Mesenchymal stem cell (in vitro differentiated cells and primary cell): ENCODE measurements at regions not wholly inside any gene's neighbourhood (a gene's known extent, or its start where the extent isn't known, plus 50 kb on each side); places are given as distances from the start of the nearest gene placed in this dataset.

ENCODE experiments used
- DNase-seq: peaks from one replicate; pipeline ENCODE4 v3.0.0-alpha.2; 2013
- H2AFZ ChIP-seq: one replicate; pipeline ENCODE4 v1.6.1; 2013; ENCODE audit warnings: low read depth, mild to moderate bottlenecking, control low read depth, inconsistent platforms, low read length, moderate library complexity
- H2AK5ac ChIP-seq: 2 replicates; pipeline ENCODE4 v1.6.1; 2013; ENCODE audit warnings: low read length, moderate library complexity, mild to moderate bottlenecking, inconsistent platforms; ENCODE audit not compliant: severe bottlenecking
- H2BK120ac ChIP-seq: one replicate; pipeline ENCODE4 v1.6.1; 2013; ENCODE audit warnings: low read depth, mild to moderate bottlenecking, inconsistent platforms, low read length, moderate library complexity
- H2BK12ac ChIP-seq, 2 experiments: one replicate each; pipeline ENCODE4 v1.6.1; 2013; ENCODE audit warnings: inconsistent platforms in 2 of 2, low read length in 2 of 2, mild to moderate bottlenecking in 2 of 2, moderate library complexity in 2 of 2, control low read depth in 1 of 2
- H2BK15ac ChIP-seq: one replicate; pipeline ENCODE4 v1.6.1; 2013; ENCODE audit warnings: mild to moderate bottlenecking, low read depth, inconsistent platforms; ENCODE audit not compliant: poor library complexity, severe bottlenecking
- H2BK5ac ChIP-seq: 2 replicates; pipeline ENCODE4 v1.6.1; 2013; ENCODE audit warnings: low read depth, mild to moderate bottlenecking, low read length, control low read depth, inconsistent platforms; ENCODE audit not compliant: poor library complexity, severe bottlenecking
- H3K14ac ChIP-seq, 2 experiments: one replicate each; pipeline ENCODE4 v1.6.1; 2013; ENCODE audit warnings: inconsistent platforms in 2 of 2, low read length in 2 of 2, control low read depth in 1 of 2, mild to moderate bottlenecking in 1 of 2, moderate library complexity in 1 of 2
- H3K18ac ChIP-seq, 2 experiments: one replicate each; pipeline ENCODE4 v1.6.1; 2013; ENCODE audit warnings: inconsistent platforms in 2 of 2, low read length in 2 of 2, control low read depth in 1 of 2, low read depth in 1 of 2, mild to moderate bottlenecking in 1 of 2
- H3K23ac ChIP-seq, 2 experiments: one replicate each; pipeline ENCODE4 v1.6.1; 2013; ENCODE audit warnings: inconsistent platforms in 2 of 2, low read length in 2 of 2, mild to moderate bottlenecking in 2 of 2, moderate library complexity in 2 of 2, control low read depth in 1 of 2
- H3K27ac ChIP-seq: 2 replicates; pipeline ENCODE4 v1.5.1; 2013; ENCODE audit warnings: mild to moderate bottlenecking, moderate library complexity, low read length, control low read depth, inconsistent platforms; ENCODE audit not compliant: poor library complexity, severe bottlenecking
- H3K27me3 ChIP-seq, 2 experiments: 2 replicates each; pipeline versions ENCODE4 v1.6.1 to v1.7.0; 2013; ENCODE audit warnings: low read length in 2 of 2, mild to moderate bottlenecking in 2 of 2, moderate library complexity in 2 of 2, control low read depth in 1 of 2, inconsistent platforms in 1 of 2; ENCODE audit not compliant: control insufficient read depth in 1 of 2, insufficient read depth in 1 of 2
- H3K36me3 ChIP-seq, 2 experiments: 2 replicates each; pipeline versions ENCODE4 v1.6.1 to v1.7.0; 2013; ENCODE audit warnings: low read length in 2 of 2, control low read depth in 1 of 2, inconsistent platforms in 1 of 2, low read depth in 1 of 2, mild to moderate bottlenecking in 1 of 2; ENCODE audit not compliant: insufficient read depth in 2 of 2, control insufficient read depth in 1 of 2
- H3K4ac ChIP-seq, 2 experiments: one replicate each; pipeline ENCODE4 v1.6.1; 2013; ENCODE audit warnings: inconsistent platforms in 2 of 2, low read length in 2 of 2, mild to moderate bottlenecking in 2 of 2, moderate library complexity in 2 of 2, control low read depth in 1 of 2, low read depth in 1 of 2
- H3K4me1 ChIP-seq: 2 replicates; pipeline ENCODE4 v1.6.1; 2013; ENCODE audit warnings: low read depth, low read length, control low read depth; ENCODE audit not compliant: control insufficient read depth, insufficient read depth
- H3K4me2 ChIP-seq: 2 replicates; pipeline ENCODE4 v1.6.1; 2013; ENCODE audit warnings: low read length, mild to moderate bottlenecking, inconsistent platforms; ENCODE audit not compliant: poor library complexity, severe bottlenecking
- H3K4me3 ChIP-seq, 2 experiments: 2 replicates each; pipeline versions ENCODE4 v1.5.1 to v1.7.0; 2013; ENCODE audit warnings: low read length in 2 of 2, mild to moderate bottlenecking in 2 of 2, control low read depth in 1 of 2, low read depth in 1 of 2; ENCODE audit not compliant: insufficient read depth in 1 of 2
- H3K79me1 ChIP-seq: replicated peaks from 2 replicates; pipeline ENCODE4 v1.6.1; 2013; ENCODE audit warnings: mild to moderate bottlenecking, control low read depth, low read length, inconsistent platforms; ENCODE audit not compliant: poor library complexity, severe bottlenecking
- H3K9ac ChIP-seq: 2 replicates; pipeline ENCODE4 v1.7.0; 2013; ENCODE audit warnings: mild to moderate bottlenecking, low read length, moderate library complexity
- H3K9me3 ChIP-seq: 2 replicates; pipeline ENCODE4 v1.7.0; 2013; ENCODE audit warnings: mild to moderate bottlenecking, low read length; ENCODE audit not compliant: control insufficient read depth
- H4K8ac ChIP-seq: one replicate; pipeline ENCODE4 v1.6.1; 2013; ENCODE audit warnings: inconsistent platforms, mild to moderate bottlenecking, low read length, moderate library complexity
- H4K91ac ChIP-seq: one replicate; pipeline ENCODE4 v1.6.1; 2013; ENCODE audit warnings: mild to moderate bottlenecking, low read length, inconsistent platforms
- WGBS: methylation state at CpG from one replicate; pipeline ENCODE4 v1.1.7; 2013; ENCODE audit warnings: mixed read lengths; 5-methylcytosine and 5-hydroxymethylcytosine counted together

- no peak overlapping the region for H3K18ac ChIP-seq
- H2BK15ac ChIP-seq = no peak overlapping the region
- no peak overlapping the region for H3K4me3 ChIP-seq
- H3K4ac ChIP-seq = no peak overlapping the region
- no peak overlapping the region for H3K23ac ChIP-seq
- no peak overlapping the region for H2AFZ ChIP-seq
- no peak overlapping the region for H2BK12ac ChIP-seq
- H3K27ac ChIP-seq = no peak overlapping the region
- no peak overlapping the region for H4K91ac ChIP-seq
- H2BK120ac ChIP-seq = no peak overlapping the region
- no peak overlapping the region for H4K8ac ChIP-seq
- no peaks in the 10 kb centered on the region for H3K4me1 ChIP-seq
- peaks cover 31% of the 10 kb centered on the region for H3K9me3 ChIP-seq
- no peak overlapping the region for H2AK5ac ChIP-seq
- H2BK5ac ChIP-seq = no peak overlapping the region
- no peak overlapping the region for H3K4me2 ChIP-seq
- H3K79me1 ChIP-seq = no peaks in the 10 kb centered on the region
- no peak for DNase-seq
- no peaks in the 10 kb centered on the region for H3K27me3 ChIP-seq
- no peak overlapping the region for H3K14ac ChIP-seq
- no peak overlapping the region for H3K9ac ChIP-seq
- H3K36me3 ChIP-seq = peaks cover 0 to 2% of the 10 kb centered on the region in 2 experiments
- WGBS = no CpG with 5 or more reads among the region's 1 CpG
These were observed 231.1 kb downstream of the COPRS start for GRCh38 chr17:31627960-31628359.

GRCh38 chr17:31623990-31624389 lies 232.5 kb downstream of the RAB11FIP4 start:
- peaks cover 0 to 12% of the 10 kb centered on the region in 2 experiments for H3K36me3 ChIP-seq
- no peak overlapping the region for H3K23ac ChIP-seq
- H2AK5ac ChIP-seq = no peak overlapping the region
- no peak overlapping the region for H3K18ac ChIP-seq
- no peak overlapping the region for H2BK5ac ChIP-seq
- no peak for DNase-seq
- H3K4me3 ChIP-seq = no peak overlapping the region
- WGBS = 80% methylated on average over 1 of the region's 1 CpG
- H3K4me2 ChIP-seq = no peak overlapping the region
- no peak overlapping the region for H2BK15ac ChIP-seq
- H3K9me3 ChIP-seq = peaks cover 40% of the 10 kb centered on the region
- no peaks in the 10 kb centered on the region for H3K27me3 ChIP-seq
- no peak overlapping the region for H2BK120ac ChIP-seq
- H3K9ac ChIP-seq = no peak overlapping the region
- H3K4me1 ChIP-seq = no peaks in the 10 kb centered on the region
- no peak overlapping the region for H4K8ac ChIP-seq
- no peaks in the 10 kb centered on the region for H3K79me1 ChIP-seq
- no peak overlapping the region for H3K27ac ChIP-seq
- H4K91ac ChIP-seq = no peak overlapping the region
- H2BK12ac ChIP-seq = no peak overlapping the region
- H3K14ac ChIP-seq = no peak overlapping the region
- no peak overlapping the region for H3K4ac ChIP-seq
- H2AFZ ChIP-seq = no peak overlapping the region

GRCh38 chr17:31622500-31622899 lies 231.0 kb downstream of the RAB11FIP4 start:
- Histone ChIP-seq H3K4me2 (no peak overlapping the region), H4K91ac (no peak overlapping the region), H3K4me1 (no peaks in the 10 kb centered on the region), H3K9me3 (peaks cover 40% of the 10 kb centered on the region), H3K79me1 (no peaks in the 10 kb centered on the region), H3K27ac (no peak overlapping the region), H2BK15ac (no peak overlapping the region), H3K23ac (no peak overlapping the region), H3K27me3 (no peaks in the 10 kb centered on the region), H2BK5ac (no peak overlapping the region), H3K14ac (no peak overlapping the region), H3K18ac (no peak overlapping the region), H3K9ac (no peak overlapping the region), H3K36me3 (peaks cover 0 to 16% of the 10 kb centered on the region in 2 experiments), H2AK5ac (no peak overlapping the region), H4K8ac (no peak overlapping the region), H2BK120ac (no peak overlapping the region), H2BK12ac (no peak overlapping the region), H3K4ac (no peak overlapping the region), H2AFZ (no peak overlapping the region), H3K4me3 (no peak overlapping the region)
- no peak for DNase-seq
- WGBS = 86% methylated on average over 2 of the region's 3 CpGs

GRCh38 chr17:31621566-31621965 lies 230.1 kb downstream of the RAB11FIP4 start:
- H3K79me1 ChIP-seq = no peaks in the 10 kb centered on the region
- H4K91ac ChIP-seq = no peak overlapping the region
- H3K14ac ChIP-seq = no peak overlapping the region
- no peak overlapping the region for H2BK12ac ChIP-seq
- no peaks in the 10 kb centered on the region for H3K4me1 ChIP-seq
- no peak overlapping the region for H3K4me2 ChIP-seq
- H2BK5ac ChIP-seq = no peak overlapping the region
- no peak overlapping the region for H4K8ac ChIP-seq
- 92% methylated on average over 4 of the region's 4 CpGs for WGBS
- no peak overlapping the region for H3K18ac ChIP-seq
- no peak overlapping the region for H2AK5ac ChIP-seq
- H3K4ac ChIP-seq = no peak overlapping the region
- H3K9ac ChIP-seq = no peak overlapping the region
- no peak overlapping the region for H2BK15ac ChIP-seq
- H3K27me3 ChIP-seq = no peaks in the 10 kb centered on the region
- H3K36me3 ChIP-seq = peaks cover 0 to 16% of the 10 kb centered on the region in 2 experiments
- no peak for DNase-seq
- no peak overlapping the region for H3K4me3 ChIP-seq
- peaks cover 40% of the 10 kb centered on the region for H3K9me3 ChIP-seq
- H2BK120ac ChIP-seq = no peak overlapping the region
- H2AFZ ChIP-seq = no peak overlapping the region
- no peak overlapping the region for H3K23ac ChIP-seq
- H3K27ac ChIP-seq = no peak overlapping the region
